Right forelimb (tissue), 1 donor: ENCODE measurements at regions not wholly inside any gene's neighbourhood (a gene's known extent, or its start where the extent isn't known, plus 50 kb on each side); places are given as distances from the start of the nearest gene placed in this dataset.

ENCODE experiments used
- DNase-seq: peaks from one replicate; pipeline ENCODE4 v3.0.0-alpha.2; 2018

- DNase-seq = no peak
Measured at GRCh38 chr15:67892559-67893377, 52.9 kb upstream of the RNU6-1 start.

- DNase-seq = no peak
Measured at GRCh38 chr15:67895237-67895636, 55.4 kb upstream of the RNU6-1 start.

GRCh38 chr15:67897646-67898339 lies 57.9 kb upstream of the RNU6-1 start:
- no peak for DNase-seq

- no peak for DNase-seq
Measured at GRCh38 chr15:67899596-67900283, 59.9 kb upstream of the RNU6-1 start.

- no peak for DNase-seq
Measured at GRCh38 chr15:67900621-67901147, 60.8 kb upstream of the RNU6-1 start.

GRCh38 chr15:67901922-67902321 lies 62.1 kb upstream of the RNU6-1 start:
- no peak for DNase-seq

- DNase-seq = no peak
Measured at GRCh38 chr15:67902579-67903009, 62.7 kb upstream of the RNU6-1 start.

- DNase-seq = no peak
Measured at GRCh38 chr15:67903708-67904107, 63.9 kb upstream of the RNU6-1 start.

GRCh38 chr15:67905628-67906027 lies 65.8 kb upstream of the RNU6-1 start:
- no peak for DNase-seq

GRCh38 chr15:67906382-67906781 lies 66.5 kb upstream of the RNU6-1 start:
- DNase-seq = no peak

- no peak for DNase-seq
Measured at GRCh38 chr15:67907184-67907723, 67.4 kb upstream of the RNU6-1 start.

- DNase-seq = no peak
Measured at GRCh38 chr15:67908756-67909155, 68.9 kb upstream of the RNU6-1 start.

GRCh38 chr15:67911727-67912126 lies 71.9 kb upstream of the RNU6-1 start:
- DNase-seq = no peak

GRCh38 chr15:67914028-67914427 lies 74.2 kb upstream of the RNU6-1 start:
- DNase-seq = no peak

GRCh38 chr15:67914537-67915460 lies 75.0 kb upstream of the RNU6-1 start:
- peak; percentile 79 for DNase-seq

- peak; percentile 76 for DNase-seq
Measured at GRCh38 chr15:67915461-67916374, 75.9 kb upstream of the RNU6-1 start.

GRCh38 chr15:67916565-67916964 lies 76.7 kb upstream of the RNU6-1 start:
- DNase-seq = no peak

GRCh38 chr15:67917037-67917436 lies 77.2 kb upstream of the RNU6-1 start:
- no peak for DNase-seq

GRCh38 chr15:67917636-67918035 lies 77.8 kb upstream of the RNU6-1 start:
- no peak for DNase-seq

GRCh38 chr15:67918205-67918861 lies 78.5 kb upstream of the RNU6-1 start:
- DNase-seq = no peak
